ENCODE measurements at regions not wholly inside any gene's neighbourhood (a gene's known extent, or its start where the extent isn't known, plus 50 kb on each side); places are given as distances from the start of the nearest gene placed in this dataset.
"Not testable (repeated sequence)": the region's sequence is repeated elsewhere in the genome, so short reads cannot be mapped to it uniquely, and the experiment has no call there.

- peak; percentile 27 for DNase-seq (ENCODE audit: low read depth)
- TF ChIP-seq, protein P1, sequence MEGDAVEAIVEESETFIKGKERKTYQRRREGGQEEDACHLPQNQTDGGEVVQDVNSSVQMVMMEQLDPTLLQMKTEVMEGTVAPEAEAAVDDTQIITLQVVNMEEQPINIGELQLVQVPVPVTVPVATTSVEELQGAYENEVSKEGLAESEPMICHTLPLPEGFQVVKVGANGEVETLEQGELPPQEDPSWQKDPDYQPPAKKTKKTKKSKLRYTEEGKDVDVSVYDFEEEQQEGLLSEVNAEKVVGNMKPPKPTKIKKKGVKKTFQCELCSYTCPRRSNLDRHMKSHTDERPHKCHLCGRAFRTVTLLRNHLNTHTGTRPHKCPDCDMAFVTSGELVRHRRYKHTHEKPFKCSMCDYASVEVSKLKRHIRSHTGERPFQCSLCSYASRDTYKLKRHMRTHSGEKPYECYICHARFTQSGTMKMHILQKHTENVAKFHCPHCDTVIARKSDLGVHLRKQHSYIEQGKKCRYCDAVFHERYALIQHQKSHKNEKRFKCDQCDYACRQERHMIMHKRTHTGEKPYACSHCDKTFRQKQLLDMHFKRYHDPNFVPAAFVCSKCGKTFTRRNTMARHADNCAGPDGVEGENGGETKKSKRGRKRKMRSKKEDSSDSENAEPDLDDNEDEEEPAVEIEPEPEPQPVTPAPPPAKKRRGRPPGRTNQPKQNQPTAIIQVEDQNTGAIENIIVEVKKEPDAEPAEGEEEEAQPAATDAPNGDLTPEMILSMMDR (IDR thresholded peaks at IDR 0.05; ENCODE audit: insufficient read depth, low read length) = no peak
- H3K4me3 ChIP-seq (ENCODE audit: low read depth, low read length) = no peak overlapping the region
These were observed 251.1 kb upstream of the TRIB2 start for GRCh38 chr2:12465631-12466135.

- no peak overlapping the region for H3K4me3 ChIP-seq (ENCODE audit: low read depth, low read length)
- no peak for DNase-seq (ENCODE audit: low read depth)
- TF ChIP-seq, protein P1 (IDR thresholded peaks at IDR 0.05; ENCODE audit: insufficient read depth, low read length) = no peak
These were observed 249.4 kb upstream of the TRIB2 start for GRCh38 chr2:12467303-12467702.

GRCh38 chr2:12469141-12469561, 247.6 kb upstream of the TRIB2 start:
- TF ChIP-seq, protein P1 (IDR thresholded peaks at IDR 0.05; ENCODE audit: insufficient read depth, low read length) = no peak
- H3K4me3 ChIP-seq (ENCODE audit: low read depth, low read length) = no peak overlapping the region
- peak; percentile 61 for DNase-seq (ENCODE audit: low read depth)

- not testable (repeated sequence) for H3K4me3 ChIP-seq (ENCODE audit: low read depth, low read length); DNase-seq (ENCODE audit: low read depth)
These were observed 244.5 kb upstream of the TRIB2 start for GRCh38 chr2:12472265-12472664.

- TF ChIP-seq, protein P1 (IDR thresholded peaks at IDR 0.05; ENCODE audit: insufficient read depth, low read length) = no peak
- no peak overlapping the region for H3K4me3 ChIP-seq (ENCODE audit: low read depth, low read length)
- no peak for DNase-seq (ENCODE audit: low read depth)
These were observed 238.3 kb upstream of the TRIB2 start for GRCh38 chr2:12478151-12479064.

GRCh38 chr2:12479065-12479601, 237.6 kb upstream of the TRIB2 start:
- H3K4me3 ChIP-seq (ENCODE audit: low read depth, low read length) = no peak overlapping the region
- DNase-seq (ENCODE audit: low read depth) = peak; percentile 25
- TF ChIP-seq, protein P1 (IDR thresholded peaks at IDR 0.05; ENCODE audit: insufficient read depth, low read length) = no peak

DNA sequence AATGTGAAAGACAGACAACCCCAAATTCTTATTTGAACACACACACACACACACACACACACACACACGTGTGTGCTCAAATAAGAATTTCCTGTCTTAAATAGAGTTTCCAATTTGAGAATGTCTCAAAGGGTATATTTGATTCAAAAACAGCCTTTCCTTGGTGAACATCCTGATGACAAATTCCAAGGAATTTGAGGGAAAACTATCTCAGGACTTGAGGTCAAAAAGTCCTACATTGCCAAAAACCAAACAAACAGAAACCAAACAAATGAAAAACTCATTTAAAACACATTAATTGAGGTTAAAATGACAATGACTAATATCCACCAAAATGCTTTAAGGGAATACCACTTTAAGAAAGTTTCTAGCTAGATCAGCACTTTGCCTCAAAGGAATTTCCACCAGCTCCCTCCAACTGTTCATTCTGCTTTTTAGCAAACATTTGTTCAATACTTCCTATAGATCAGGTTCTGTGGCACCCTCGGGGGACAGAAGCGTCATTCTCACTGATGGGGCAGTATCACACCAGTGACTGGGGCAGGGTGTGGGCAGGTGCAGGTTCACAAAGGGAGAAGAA, 232.1 kb upstream of the TRIB2 start:
- no peak overlapping the region for H3K4me3 ChIP-seq (ENCODE audit: low read depth, low read length)
- DNase-seq (ENCODE audit: low read depth) = no peak
- TF ChIP-seq, protein P1 (IDR thresholded peaks at IDR 0.05; ENCODE audit: insufficient read depth, low read length) = no peak
